ENCODE measurements at regions not wholly inside any gene's neighbourhood (a gene's known extent, or its start where the extent isn't known, plus 50 kb on each side); places are given as distances from the start of the nearest gene placed in this dataset.

GRCh38 chr10:129133856-129134255, 333.2 kb upstream of the MGMT start:
- no peak for DNase-seq (ENCODE audit: low read depth)
- TF ChIP-seq CTCF (IDR thresholded peaks at IDR 0.05; ENCODE audit: insufficient read depth, low read length, poor library complexity, severe bottlenecking) = no peak
- H3K4me3 ChIP-seq (ENCODE audit: low read depth, low read length) = no peak overlapping the region

GRCh38 chr10:129134371-129134770, 332.7 kb upstream of the MGMT start:
- Histone ChIP-seq H3K36me3 (ENCODE audit: control insufficient read depth, insufficient read depth, low read length) (no peaks in the 10 kb centered on the region), H3K4me3 (ENCODE audit: low read depth, low read length) (no peak overlapping the region), H3K27me3 (ENCODE audit: control insufficient read depth, insufficient read depth, low read length) (no peaks in the 10 kb centered on the region)
- DNase-seq (ENCODE audit: low read depth) = no peak
- TF ChIP-seq CTCF (IDR thresholded peaks at IDR 0.05; ENCODE audit: insufficient read depth, low read length, poor library complexity, severe bottlenecking) = no peak

More at GRCh38 chr10:129133856-129134255, 333.2 kb upstream of the MGMT start:
- Histone ChIP-seq H3K27me3 (ENCODE audit: control insufficient read depth, insufficient read depth, low read length) (no peaks in the 10 kb centered on the region), H3K36me3 (ENCODE audit: control insufficient read depth, insufficient read depth, low read length) (no peaks in the 10 kb centered on the region)

- TF ChIP-seq CTCF (IDR thresholded peaks at IDR 0.05; ENCODE audit: insufficient read depth, low read length, poor library complexity, severe bottlenecking) = no peak
These were observed 331.4 kb upstream of the MGMT start for GRCh38 chr10:129135624-129136023.

GRCh38 chr10:129136074-129136473, 331.0 kb upstream of the MGMT start:
- no peak for DNase-seq (ENCODE audit: low read depth)
- no peak overlapping the region for H3K4me3 ChIP-seq (ENCODE audit: low read depth, low read length)
- no peaks in the 10 kb centered on the region for H3K36me3 ChIP-seq (ENCODE audit: control insufficient read depth, insufficient read depth, low read length)
- H3K27me3 ChIP-seq (ENCODE audit: control insufficient read depth, insufficient read depth, low read length) = no peaks in the 10 kb centered on the region
- TF ChIP-seq CTCF (IDR thresholded peaks at IDR 0.05; ENCODE audit: insufficient read depth, low read length, poor library complexity, severe bottlenecking) = no peak

More at GRCh38 chr10:129135624-129136023, 331.4 kb upstream of the MGMT start:
- DNase-seq (ENCODE audit: low read depth) = no peak
- no peaks in the 10 kb centered on the region for H3K27me3 ChIP-seq (ENCODE audit: control insufficient read depth, insufficient read depth, low read length)
- no peaks in the 10 kb centered on the region for H3K36me3 ChIP-seq (ENCODE audit: control insufficient read depth, insufficient read depth, low read length)
- no peak overlapping the region for H3K4me3 ChIP-seq (ENCODE audit: low read depth, low read length)

- DNase-seq (ENCODE audit: low read depth) = no peak
- H3K27me3 ChIP-seq (ENCODE audit: control insufficient read depth, insufficient read depth, low read length) = no peaks in the 10 kb centered on the region
- no peak overlapping the region for H3K4me3 ChIP-seq (ENCODE audit: low read depth, low read length)
- no peaks in the 10 kb centered on the region for H3K36me3 ChIP-seq (ENCODE audit: control insufficient read depth, insufficient read depth, low read length)
- no peak for TF ChIP-seq CTCF (IDR thresholded peaks at IDR 0.05; ENCODE audit: insufficient read depth, low read length, poor library complexity, severe bottlenecking)
These were observed 330.1 kb upstream of the MGMT start for GRCh38 chr10:129136951-129137350.

Data from kidney epithelial cell (primary cell).